SK-MEL-5 (cell line): ENCODE measurements at regions not wholly inside any gene's neighbourhood (a gene's known extent, or its start where the extent isn't known, plus 50 kb on each side); places are given as distances from the start of the nearest gene placed in this dataset.

Source experiments
- DNase-seq: peaks from one replicate; pipeline ENCODE4 v3.0.0-alpha.2; 2016; ENCODE audit warnings: low read depth, low spot score
- in situ Hi-C: cut with HindIII; loops from 2 replicates; pipeline ENCODE4 v1.10.0; 2016; ENCODE audit warnings: low sequenced_read_pairs, high pct_unique_total_duplicates, low pct_unique_long_range_greater_than_20kb

GRCh38 chr5:96084874-96085506, 123.3 kb upstream of the ELL2 start:
- in situ Hi-C loops = no loop called here
- DNase-seq = no peak

DNA sequence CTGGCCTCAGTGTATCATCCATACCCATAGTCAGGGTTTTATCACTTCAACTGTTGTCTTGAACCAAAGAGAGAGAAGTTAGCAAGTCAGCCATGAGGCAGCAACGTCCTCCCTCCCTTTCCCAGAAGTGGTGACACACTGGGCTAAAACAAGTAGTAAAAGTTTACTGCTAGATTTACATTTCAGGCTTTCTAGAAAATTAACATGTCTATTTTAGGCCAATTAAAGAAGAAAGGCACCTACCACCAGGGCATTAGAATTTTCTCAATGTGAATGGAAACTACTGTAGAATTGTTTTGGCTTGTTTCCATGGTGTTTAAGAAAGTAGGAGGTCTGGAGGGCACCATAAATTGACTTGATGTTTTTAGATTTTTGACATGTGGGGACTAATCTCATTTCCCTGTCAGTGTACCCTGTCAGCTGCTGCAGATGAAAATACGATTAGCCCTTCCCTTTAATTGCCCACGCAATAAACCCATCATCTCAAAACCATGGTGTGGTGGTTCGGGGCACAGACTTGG, 121.8 kb upstream of the ELL2 start:
- DNase-seq = no peak

GRCh38 chr5:96081276-96081858, 119.7 kb upstream of the ELL2 start:
- in situ Hi-C loops = no loop called here
- no peak for DNase-seq

More for the DNA sequence above, 121.8 kb upstream of the ELL2 start:
- in situ Hi-C loops = no loop called here

- DNase-seq = no peak
- in situ Hi-C loops = no loop called here
Measured at GRCh38 chr5:96080557-96080956, 118.9 kb upstream of the ELL2 start.

- in situ Hi-C loops = no loop called here
- DNase-seq = no peak
Measured at GRCh38 chr5:96079962-96080361, 118.3 kb upstream of the ELL2 start.

DNA sequence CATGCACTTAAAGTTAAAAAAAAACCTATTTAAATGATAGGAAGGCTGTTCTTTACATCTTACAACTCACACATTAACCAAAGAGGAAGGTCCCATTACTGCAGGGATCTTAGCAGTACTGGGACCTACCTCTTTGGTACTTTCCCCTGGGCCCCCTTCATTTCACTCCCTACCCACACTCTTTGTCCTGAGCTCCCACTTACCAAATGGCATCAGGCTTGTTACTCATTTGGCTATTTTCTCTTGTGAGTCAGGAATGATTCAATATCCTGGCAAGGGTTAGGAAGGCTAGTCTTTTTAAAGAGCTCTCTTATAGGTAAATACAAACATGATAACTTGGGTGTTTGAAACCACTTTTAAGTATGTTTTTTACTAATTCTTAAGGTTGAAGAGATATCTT, 117.4 kb upstream of the ELL2 start:
- in situ Hi-C loops = no loop called here
- DNase-seq = no peak

- DNase-seq = no peak
- in situ Hi-C loops = no loop called here
Measured at GRCh38 chr5:96076451-96076850, 114.8 kb upstream of the ELL2 start.

GRCh38 chr5:96075579-96076289, 114.1 kb upstream of the ELL2 start:
- in situ Hi-C loops = no loop called here
- no peak for DNase-seq

DNA sequence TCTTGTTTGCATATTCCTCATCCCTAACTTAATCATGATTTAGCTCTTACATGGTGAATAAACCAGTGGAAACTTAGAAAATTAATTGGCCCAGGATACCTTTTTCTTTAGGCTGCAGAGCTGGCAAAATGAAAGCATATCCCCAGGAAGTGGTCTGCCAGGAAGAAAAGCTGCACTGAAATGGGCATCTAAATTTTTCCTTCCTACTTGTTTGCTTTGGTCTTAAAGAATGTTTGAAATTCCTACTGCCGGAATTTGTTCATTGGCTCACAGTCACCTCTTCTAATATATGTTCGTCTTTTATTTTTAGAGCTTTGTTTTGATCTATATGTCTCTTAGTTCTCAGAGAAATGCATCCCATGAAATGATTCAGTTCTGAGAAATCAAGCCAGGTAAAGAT, 113.2 kb upstream of the ELL2 start:
- in situ Hi-C loops = no loop called here
- no peak for DNase-seq

- DNase-seq = no peak
- in situ Hi-C loops = no loop called here
Measured at GRCh38 chr5:96074460-96074859, 112.8 kb upstream of the ELL2 start.

DNA sequence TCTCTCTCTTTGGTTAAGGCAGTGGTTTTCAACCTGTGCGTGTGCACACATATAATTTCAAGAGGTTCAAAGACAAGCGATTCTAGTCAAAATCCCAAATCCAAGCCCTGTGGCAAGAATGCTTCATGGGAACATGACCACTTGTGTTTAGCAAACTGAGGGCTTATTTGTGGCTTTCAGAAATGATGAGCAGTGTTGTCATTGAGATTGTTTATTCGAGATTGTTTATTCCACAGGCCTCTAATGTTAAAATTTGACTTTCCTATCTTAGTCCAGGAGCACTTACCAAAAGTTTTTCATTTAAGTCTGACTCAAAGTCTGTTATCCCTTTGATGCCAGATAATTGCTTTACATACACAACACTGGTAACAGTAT, 111.1 kb upstream of the ELL2 start:
- in situ Hi-C loops = no loop called here
- no peak for DNase-seq

DNA sequence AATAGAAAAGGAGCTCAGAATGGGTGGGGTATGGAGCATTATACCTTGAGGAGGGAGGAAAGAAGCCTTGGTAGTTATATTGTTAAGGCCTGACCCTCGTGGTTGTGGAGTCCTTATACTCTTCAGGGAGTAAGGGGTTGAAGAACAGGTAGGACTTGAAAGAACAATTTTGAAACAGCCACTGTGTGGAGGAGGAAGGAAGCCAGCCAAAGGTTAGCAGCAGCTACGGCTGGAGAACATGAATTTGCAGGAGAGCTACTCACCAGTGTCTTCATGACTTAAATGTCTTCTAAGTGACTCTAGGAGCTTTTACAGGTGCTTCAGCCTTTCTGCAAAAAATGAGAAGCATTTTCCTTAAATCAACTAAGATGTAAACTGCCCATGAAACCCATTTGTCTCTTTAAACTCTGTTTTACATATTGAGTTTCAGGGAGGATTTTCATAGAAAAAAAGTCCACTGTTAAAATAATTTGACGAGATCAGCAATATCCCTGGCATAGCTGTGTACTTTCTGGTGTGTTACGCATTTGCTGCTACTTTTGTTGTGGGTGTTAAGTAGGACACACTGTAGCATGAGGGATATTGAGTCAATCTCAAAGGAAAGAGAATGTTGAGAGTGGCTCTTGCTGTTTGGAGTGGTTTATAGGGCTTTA, 110.6 kb upstream of the ELL2 start:
- in situ Hi-C loops = no loop called here
- DNase-seq = no peak

DNA sequence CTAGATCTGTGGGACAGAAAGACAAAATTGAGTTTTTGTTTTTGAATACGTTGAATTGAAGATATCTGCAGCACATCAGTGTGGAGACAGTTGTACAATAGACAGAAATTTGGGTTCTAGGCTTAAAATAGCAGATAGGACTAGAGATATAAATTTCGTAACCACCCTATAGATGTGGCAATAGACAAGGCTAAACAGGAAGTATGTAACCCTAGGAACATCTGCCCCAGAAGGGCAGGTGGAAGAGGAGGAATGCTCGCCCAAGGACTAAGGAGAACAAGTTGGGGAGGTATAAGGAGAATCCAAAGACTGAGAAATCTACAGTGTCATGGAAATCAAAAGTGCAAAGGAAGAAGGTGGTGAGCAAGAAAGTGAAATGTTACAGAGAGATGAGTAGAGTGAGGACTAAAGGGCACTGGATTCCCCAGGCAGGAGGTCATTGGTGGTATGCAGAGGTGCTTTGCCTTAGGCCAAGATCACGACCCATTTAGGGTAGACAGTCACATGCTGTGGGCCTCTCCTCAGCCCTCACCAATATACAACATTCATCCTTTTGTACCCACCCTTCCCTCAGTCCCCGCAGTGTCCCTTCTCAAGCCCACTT, 109.1 kb upstream of the ELL2 start:
- DNase-seq = no peak
- in situ Hi-C loops = no loop called here

- in situ Hi-C loops = no loop called here
- DNase-seq = no peak
Measured at GRCh38 chr5:96067894-96068614, 106.4 kb upstream of the ELL2 start.

DNA sequence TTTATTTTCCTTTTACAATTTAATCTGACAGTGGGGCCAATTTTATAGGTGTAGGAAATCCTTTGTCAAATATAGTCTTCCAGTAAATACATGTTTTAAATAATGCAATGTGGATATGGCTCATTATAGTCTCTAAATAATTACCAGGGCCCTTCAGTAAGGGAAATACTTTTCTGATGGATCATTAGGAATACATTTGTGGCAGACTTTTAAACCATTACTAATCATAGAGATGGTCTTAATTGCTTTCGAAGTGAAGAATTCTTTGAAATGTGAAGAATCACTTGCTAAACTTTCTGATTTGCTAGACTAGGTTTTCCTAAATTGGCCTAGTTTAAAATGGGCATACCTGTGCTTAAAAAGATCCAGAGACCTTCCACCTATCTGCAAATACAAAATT, 105.6 kb upstream of the ELL2 start:
- in situ Hi-C loops = no loop called here
- no peak for DNase-seq

DNA sequence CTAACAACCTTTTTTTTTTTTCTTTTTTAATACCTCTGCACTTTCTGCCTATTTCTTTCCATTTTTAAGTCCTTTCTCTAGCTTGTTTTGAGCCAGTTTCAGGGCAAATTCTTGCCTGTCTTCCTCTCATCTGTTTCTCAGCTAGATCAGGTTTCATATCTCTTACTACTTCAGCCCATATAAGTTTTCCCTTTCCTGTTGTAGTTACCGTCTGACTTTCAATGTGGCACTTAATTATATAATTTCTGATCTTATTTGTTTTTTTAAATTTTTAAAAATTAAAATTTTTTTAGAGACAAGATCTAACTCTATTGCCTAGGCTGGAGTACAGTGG, 104.7 kb upstream of the ELL2 start:
- no peak for DNase-seq

GRCh38 chr5:96065685-96066385, 104.2 kb upstream of the ELL2 start:
- in situ Hi-C loops = no loop called here
- no peak for DNase-seq

More for the DNA sequence above, 104.7 kb upstream of the ELL2 start:
- in situ Hi-C loops = no loop called here
